GM12891 (cell line): ENCODE measurements at regions not wholly inside any gene's neighbourhood (a gene's known extent, or its start where the extent isn't known, plus 50 kb on each side); places are given as distances from the start of the nearest gene placed in this dataset.

ENCODE experiments used
- POLR2A ChIP-seq: IDR thresholded peaks from 2 replicates; pipeline ENCODE4 v1.6.1; 2011; ENCODE audit warnings: low read depth, low read length, control low read depth
- POLR2AphosphoS5 ChIP-seq: IDR thresholded peaks from 2 replicates; pipeline ENCODE4 v1.6.1; 2011; ENCODE audit warnings: low read depth, low read length, control low read depth
- SPI1 ChIP-seq: IDR thresholded peaks from 2 replicates; pipeline ENCODE4 v1.6.1; 2011; ENCODE audit warnings: low read depth, low read length, control low read depth
- TAF1 ChIP-seq: IDR thresholded peaks from 2 replicates; pipeline ENCODE4 v1.6.1; 2011; ENCODE audit warnings: low read depth, low read length, control low read depth

GRCh38 chr16:76614269-76614668, 337.1 kb downstream of the CNTNAP4 start:
- TF ChIP-seq TAF1, result no peak
- no peak for TF ChIP-seq POLR2AphosphoS5
- no peak for TF ChIP-seq POLR2A
- no peak for TF ChIP-seq SPI1
